ENCODE measurements at regions not wholly inside any gene's neighbourhood (a gene's known extent, or its start where the extent isn't known, plus 50 kb on each side); places are given as distances from the start of the nearest gene placed in this dataset.
"Not testable (repeated sequence)": the region's sequence is repeated elsewhere in the genome, so short reads cannot be mapped to it uniquely, and the experiment has no call there.

DNA sequence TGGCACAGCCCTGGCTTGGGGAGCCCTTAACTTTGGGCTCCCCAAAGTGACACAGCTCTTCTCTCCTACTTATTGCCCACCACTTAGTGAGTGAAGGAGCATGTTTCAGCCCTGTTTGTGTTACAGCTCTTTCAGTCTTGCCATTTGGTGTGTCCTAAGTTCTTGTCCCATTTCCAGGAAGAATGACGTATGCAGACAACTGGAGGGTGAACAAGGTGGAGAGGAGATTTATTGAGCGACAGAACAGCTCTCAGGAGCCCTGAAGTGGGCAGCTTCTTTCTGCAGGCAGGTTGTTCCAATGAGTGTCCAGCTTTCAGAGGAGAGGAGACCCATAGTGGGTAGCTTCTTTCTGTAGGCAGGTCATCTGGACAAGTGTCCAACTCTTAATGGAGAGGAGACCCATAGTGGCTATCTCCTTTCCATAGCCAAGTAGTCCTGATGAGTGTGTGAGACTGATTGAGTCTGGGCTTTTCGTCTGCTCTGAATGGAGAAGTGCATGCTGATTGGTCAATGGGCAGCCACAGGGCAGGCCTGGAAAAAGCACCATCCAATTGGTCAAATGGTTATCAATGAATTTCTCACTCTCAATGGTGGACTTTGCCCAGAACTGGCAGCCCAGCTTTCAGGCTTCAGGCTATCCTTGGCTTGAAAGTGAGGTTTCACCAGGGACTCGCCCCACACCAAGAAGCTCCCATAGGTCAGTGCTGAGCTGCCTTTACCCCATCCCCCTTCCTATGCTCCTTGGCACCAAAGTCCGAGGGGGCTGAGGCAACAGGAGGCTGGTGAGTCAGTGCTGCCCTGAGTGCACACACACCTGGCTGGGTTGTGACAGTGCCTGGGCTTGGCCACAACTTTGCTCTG is 688.2 kb downstream of the NYAP2 start:
- no peaks in the 10 kb centered on the region for H3K36me3 Mint-ChIP-seq (ENCODE audit: low read depth)
- H3K27me3 Mint-ChIP-seq (ENCODE audit: low read depth): no peaks in the 10 kb centered on the region
- H3K4me1 Mint-ChIP-seq: no peaks in the 10 kb centered on the region
- no peak overlapping the region for H3K27ac Mint-ChIP-seq
- H3K9me3 Mint-ChIP-seq: peaks cover 18% of the 10 kb centered on the region
- no peak for TF ChIP-seq CTCF (IDR thresholded peaks at IDR 0.05; ENCODE audit: unreplicated experiment in 3 of 3)
- H3K4me3 Mint-ChIP-seq: no peak overlapping the region

DNA sequence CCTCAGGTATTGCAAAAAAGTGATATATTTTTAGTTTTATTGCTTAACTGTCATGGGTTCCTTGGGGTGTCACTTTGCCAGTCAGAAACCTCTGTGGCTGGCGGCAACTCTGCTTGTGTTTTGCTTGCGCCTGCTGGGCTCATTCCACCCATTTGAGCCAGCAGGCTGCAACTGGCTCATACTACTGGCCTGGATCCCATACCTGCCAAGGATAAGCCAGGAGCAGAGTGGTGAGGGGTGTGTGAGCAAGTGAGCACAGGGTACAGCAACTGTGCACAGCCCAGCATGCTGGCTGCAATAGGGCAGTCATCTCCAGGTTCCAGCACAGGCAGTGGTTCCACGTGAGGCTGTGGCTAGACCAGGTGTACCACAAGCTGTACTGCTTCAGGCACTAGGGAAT is 687.5 kb downstream of the NYAP2 start:
- H3K9me3 Mint-ChIP-seq: peaks cover 15% of the 10 kb centered on the region
- no peaks in the 10 kb centered on the region for H3K4me1 Mint-ChIP-seq
- no peaks in the 10 kb centered on the region for H3K36me3 Mint-ChIP-seq (ENCODE audit: low read depth)
- no peak for TF ChIP-seq CTCF (IDR thresholded peaks at IDR 0.05; ENCODE audit: unreplicated experiment in 3 of 3)
- H3K27me3 Mint-ChIP-seq (ENCODE audit: low read depth): no peaks in the 10 kb centered on the region
- H3K27ac Mint-ChIP-seq: no peak overlapping the region
- no peak overlapping the region for H3K4me3 Mint-ChIP-seq

DNA sequence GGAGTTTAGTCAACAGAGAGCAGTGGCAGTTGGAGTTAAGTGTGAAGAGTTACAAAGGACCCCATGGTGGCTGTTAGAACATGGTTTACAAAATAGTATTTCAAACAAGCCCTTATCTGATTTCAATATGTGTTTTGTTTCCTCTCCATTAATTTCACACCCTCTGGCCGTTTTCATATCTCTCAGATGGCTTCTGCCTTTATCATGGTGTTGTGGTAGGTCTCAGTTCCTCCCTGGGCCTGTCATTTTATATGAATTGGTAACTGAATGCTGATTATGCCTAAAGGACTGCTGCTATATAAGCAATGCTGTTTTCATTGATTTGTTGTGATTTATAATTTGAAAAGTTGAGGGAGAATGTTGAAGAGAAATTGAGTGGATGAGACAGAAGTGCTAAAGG is 686.7 kb downstream of the NYAP2 start:
- no peak for TF ChIP-seq CTCF (IDR thresholded peaks at IDR 0.05; ENCODE audit: unreplicated experiment in 3 of 3)
- Mint-ChIP-seq H3K36me3 (ENCODE audit: low read depth) (no peaks in the 10 kb centered on the region), H3K9me3 (peaks cover 13% of the 10 kb centered on the region), H3K4me1 (no peaks in the 10 kb centered on the region), H3K27me3 (ENCODE audit: low read depth) (no peaks in the 10 kb centered on the region), H3K27ac (no peak overlapping the region), H3K4me3 (no peak overlapping the region)

- not testable (repeated sequence) for H3K27me3 Mint-ChIP-seq (ENCODE audit: low read depth); H3K27ac Mint-ChIP-seq; H3K36me3 Mint-ChIP-seq (ENCODE audit: low read depth); H3K4me3 Mint-ChIP-seq; H3K4me1 Mint-ChIP-seq
- peaks cover 12% of the 10 kb centered on the region for H3K9me3 Mint-ChIP-seq
These were observed 685.9 kb downstream of the NYAP2 start for GRCh38 chr2:226085425-226085824.

DNA sequence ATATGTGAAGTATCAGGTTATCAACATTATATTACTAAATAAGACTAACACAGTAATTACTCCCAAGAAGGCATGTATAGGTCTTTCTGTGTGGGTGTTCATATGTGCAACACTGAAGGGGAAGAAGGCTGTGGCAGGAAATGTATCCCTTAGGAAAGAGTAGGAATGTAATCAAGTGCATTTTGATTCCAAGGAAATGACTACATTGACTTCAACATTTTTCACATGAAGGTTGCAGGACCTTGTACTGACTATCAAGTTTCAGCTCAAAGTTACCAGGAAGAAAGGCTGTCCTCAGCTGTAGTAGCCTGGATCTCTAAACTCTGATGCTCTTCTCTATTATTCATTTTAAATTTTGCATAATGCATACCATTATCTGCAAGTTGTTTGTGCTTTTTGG is 680.8 kb downstream of the NYAP2 start:
- Mint-ChIP-seq H3K27me3 (ENCODE audit: low read depth) (no peaks in the 10 kb centered on the region), H3K27ac (peak overlapping the region in 2 of 3 experiments; percentile 74 to 84), H3K36me3 (ENCODE audit: low read depth) (no peaks in the 10 kb centered on the region), H3K4me3 (no peak overlapping the region), H3K4me1 (peaks cover 18% of the 10 kb centered on the region), H3K9me3 (peaks cover 7% of the 10 kb centered on the region)
- TF ChIP-seq CTCF (IDR thresholded peaks at IDR 0.05; ENCODE audit: unreplicated experiment in 3 of 3): no peak

DNA sequence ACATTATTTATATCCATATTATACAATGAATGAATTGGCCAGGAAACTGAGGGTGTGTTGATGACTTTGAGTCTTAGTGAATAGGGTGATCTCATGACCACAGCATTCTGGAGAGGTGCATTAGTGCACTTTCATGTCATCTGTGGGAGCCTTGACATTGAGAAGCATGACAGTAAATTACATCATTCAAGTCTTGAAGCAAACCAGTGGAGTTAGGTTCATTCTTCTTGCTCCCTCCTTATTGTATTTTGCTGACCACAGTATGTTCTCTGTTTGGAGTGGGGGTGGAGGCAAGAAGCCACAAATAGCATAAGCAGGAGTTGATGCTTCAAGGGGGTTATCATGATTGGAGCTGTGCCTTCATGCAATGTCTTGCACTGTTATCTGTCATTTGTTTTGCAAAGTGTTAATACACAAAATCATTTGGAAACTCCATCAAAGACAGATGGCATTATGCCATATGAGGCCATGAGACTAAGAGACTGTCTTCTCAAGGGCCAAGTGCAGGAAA is 680.2 kb downstream of the NYAP2 start:
- no peak overlapping the region for H3K4me3 Mint-ChIP-seq
- no peaks in the 10 kb centered on the region for H3K36me3 Mint-ChIP-seq (ENCODE audit: low read depth)
- peaks cover 18% of the 10 kb centered on the region for H3K4me1 Mint-ChIP-seq
- peaks cover 3% of the 10 kb centered on the region for H3K9me3 Mint-ChIP-seq
- TF ChIP-seq CTCF (IDR thresholded peaks at IDR 0.05; ENCODE audit: unreplicated experiment in 3 of 3): no peak
- H3K27me3 Mint-ChIP-seq (ENCODE audit: low read depth): no peaks in the 10 kb centered on the region
- peak overlapping the region in 2 of 3 experiments; percentile 74 to 84 for H3K27ac Mint-ChIP-seq

All from nephron (organoid).